ENCODE measurements at regions not wholly inside any gene's neighbourhood (a gene's known extent, or its start where the extent isn't known, plus 50 kb on each side); places are given as distances from the start of the nearest gene placed in this dataset.
"Not testable (repeated sequence)": the region's sequence is repeated elsewhere in the genome, so short reads cannot be mapped to it uniquely, and the experiment has no call there.

DNA sequence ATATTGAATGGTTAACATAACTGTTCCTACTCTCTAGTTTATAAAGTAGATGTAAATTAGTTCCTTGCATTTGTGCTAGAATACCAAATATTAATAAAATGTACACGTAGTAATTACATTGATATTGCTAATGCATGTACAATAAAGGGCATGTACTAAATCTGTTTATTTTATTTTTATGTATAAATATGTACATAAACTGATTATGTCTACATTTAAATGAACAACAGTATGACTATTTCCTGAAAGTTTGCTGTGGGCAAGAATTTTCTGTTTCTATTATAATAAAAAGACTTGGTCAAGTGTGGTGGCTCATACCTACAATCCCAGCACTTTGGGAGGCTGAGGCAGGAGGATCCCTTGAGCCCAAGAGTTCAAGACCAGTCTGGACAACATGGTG is 257.2 kb upstream of the FOXN3 start:
- no peak for DNase-seq
- 59 to 84% (median 79%) methylated on average over 1 of the region's 1 CpG for WGBS, 3 donors
- Histone ChIP-seq H3K27me3 (ENCODE audit: control insufficient read depth in 3 of 3, insufficient read depth in 3 of 3, low read length in 3 of 3) (no peaks in the 10 kb centered on the region), H3K27ac (ENCODE audit: low read depth in 1 of 3, low read length in 2 of 3) (no peak overlapping the region), H3K4me1 (ENCODE audit: control insufficient read depth in 3 of 3, insufficient read depth in 2 of 3, low read depth in 1 of 3, low read length in 2 of 3) (peaks cover 0 to 17% (median 0%) of the 10 kb centered on the region in 3 donors), H3K36me3 (ENCODE audit: control insufficient read depth in 3 of 3, insufficient read depth in 2 of 3, low read depth in 1 of 3, low read length in 3 of 3) (no peaks in the 10 kb centered on the region), H3K4me3 (ENCODE audit: low read depth in 1 of 3, low read length in 3 of 3) (no peak overlapping the region), H3K9me3 (ENCODE audit: control insufficient read depth in 2 of 2, insufficient read depth in 1 of 2, low read depth in 1 of 2, low read length in 1 of 2) (no peaks in the 10 kb centered on the region)
- no peak for FAIRE-seq

DNA sequence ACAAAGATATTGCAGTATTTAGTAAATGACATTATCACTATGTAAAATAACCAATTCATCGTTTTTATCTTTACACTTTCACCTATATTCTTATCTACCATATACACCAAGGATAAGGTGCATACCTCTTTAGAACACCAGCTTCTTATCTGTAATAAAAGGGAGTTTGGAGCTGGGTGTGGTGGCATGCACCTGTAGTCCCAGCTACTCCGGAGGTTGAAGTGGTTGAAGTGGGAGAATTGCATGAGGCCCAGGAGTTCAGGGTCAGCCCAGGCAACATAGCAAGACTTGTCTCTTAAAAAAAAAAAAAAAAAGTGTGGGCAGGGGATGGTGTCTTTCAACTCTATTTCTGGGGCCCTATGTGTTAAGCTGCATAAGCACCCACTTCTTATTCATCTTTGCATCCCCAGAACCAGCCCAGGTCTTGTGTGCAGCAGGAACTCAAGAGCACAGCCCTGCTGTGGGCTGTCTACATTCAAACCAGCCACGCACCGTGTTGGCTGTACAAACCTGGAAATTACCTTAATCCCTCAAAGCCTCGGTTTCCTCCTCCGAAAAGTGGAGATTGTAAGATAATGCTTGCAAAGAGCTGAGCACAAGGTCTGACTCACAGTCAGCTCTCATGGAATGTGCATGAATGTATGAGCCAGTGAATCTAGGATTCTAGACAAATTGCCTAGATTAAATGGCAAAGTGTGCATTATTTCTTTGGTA is 256.6 kb upstream of the FOXN3 start:
- H3K36me3 ChIP-seq (ENCODE audit: control insufficient read depth in 3 of 3, insufficient read depth in 2 of 3, low read depth in 1 of 3, low read length in 3 of 3), result no peaks in the 10 kb centered on the region
- no peaks in the 10 kb centered on the region for H3K9me3 ChIP-seq (ENCODE audit: control insufficient read depth in 2 of 2, insufficient read depth in 1 of 2, low read depth in 1 of 2, low read length in 1 of 2)
- no peak overlapping the region for H3K4me3 ChIP-seq (ENCODE audit: low read depth in 1 of 3, low read length in 3 of 3)
- H3K27me3 ChIP-seq (ENCODE audit: control insufficient read depth in 3 of 3, insufficient read depth in 3 of 3, low read length in 3 of 3), result no peaks in the 10 kb centered on the region
- 10 to 57% (median 37%) methylated on average over 6 of the region's 6 CpGs for WGBS, 3 donors
- no peak for FAIRE-seq
- peak overlapping the region; percentile 55 to 81 (median 76) for H3K27ac ChIP-seq (ENCODE audit: low read depth in 1 of 3, low read length in 2 of 3)
- peaks cover 0 to 17% (median 0%) of the 10 kb centered on the region in 3 donors for H3K4me1 ChIP-seq (ENCODE audit: control insufficient read depth in 3 of 3, insufficient read depth in 2 of 3, low read depth in 1 of 3, low read length in 2 of 3)
- peak; percentile 73 to 94 for DNase-seq

- no peaks in the 10 kb centered on the region for H3K9me3 ChIP-seq (ENCODE audit: control insufficient read depth in 2 of 2, insufficient read depth in 1 of 2, low read depth in 1 of 2, low read length in 1 of 2)
- FAIRE-seq (no peak), DNase-seq (peak; percentile 91 to 98)
- H3K4me3 ChIP-seq (ENCODE audit: low read depth in 1 of 3, low read length in 3 of 3), result peak overlapping the region in 1 of 3 donors; percentile 49
- H3K36me3 ChIP-seq (ENCODE audit: control insufficient read depth in 3 of 3, insufficient read depth in 2 of 3, low read depth in 1 of 3, low read length in 3 of 3), result no peaks in the 10 kb centered on the region
- peaks cover 0 to 17% (median 0%) of the 10 kb centered on the region in 3 donors for H3K4me1 ChIP-seq (ENCODE audit: control insufficient read depth in 3 of 3, insufficient read depth in 2 of 3, low read depth in 1 of 3, low read length in 2 of 3)
- H3K27me3 ChIP-seq (ENCODE audit: control insufficient read depth in 3 of 3, insufficient read depth in 3 of 3, low read length in 3 of 3), result no peaks in the 10 kb centered on the region
- peak overlapping the region; percentile 81 to 95 (median 93) for H3K27ac ChIP-seq (ENCODE audit: low read depth in 1 of 3, low read length in 2 of 3)
- WGBS, 3 donors, result 10 to 58% (median 40%) methylated on average over 17 of the region's 17 CpGs
Measured at GRCh38 chr14:89672636-89673511, 255.8 kb upstream of the FOXN3 start.

GRCh38 chr14:89669193-89669592 is 252.2 kb upstream of the FOXN3 start:
- WGBS, 3 donors, result 78 to 88% (median 80%) methylated on average over 11 of the region's 11 CpGs
- DNase-seq (no peak), FAIRE-seq (no peak)

GRCh38 chr14:89667983-89668382 is 250.9 kb upstream of the FOXN3 start:
- Histone ChIP-seq H3K4me3 (ENCODE audit: low read depth in 1 of 3, low read length in 3 of 3) (no peak overlapping the region), H3K27me3 (ENCODE audit: control insufficient read depth in 3 of 3, insufficient read depth in 3 of 3, low read length in 3 of 3) (no peaks in the 10 kb centered on the region), H3K9me3 (ENCODE audit: control insufficient read depth in 2 of 2, insufficient read depth in 1 of 2, low read depth in 1 of 2, low read length in 1 of 2) (peaks cover 0 to 6% of the 10 kb centered on the region in 2 donors), H3K36me3 (ENCODE audit: control insufficient read depth in 3 of 3, insufficient read depth in 2 of 3, low read depth in 1 of 3, low read length in 3 of 3) (no peaks in the 10 kb centered on the region), H3K4me1 (ENCODE audit: control insufficient read depth in 3 of 3, insufficient read depth in 2 of 3, low read depth in 1 of 3, low read length in 2 of 3) (peaks cover 0 to 12% (median 0%) of the 10 kb centered on the region in 3 donors), H3K27ac (ENCODE audit: low read depth in 1 of 3, low read length in 2 of 3) (no peak overlapping the region)
- 48 to 80% (median 74%) methylated on average over 7 of the region's 7 CpGs for WGBS, 3 donors
- DNase-seq, result no peak
- no peak for FAIRE-seq

More at GRCh38 chr14:89669193-89669592, 252.2 kb upstream of the FOXN3 start:
- peaks cover 0 to 6% of the 10 kb centered on the region in 2 donors for H3K9me3 ChIP-seq (ENCODE audit: control insufficient read depth in 2 of 2, insufficient read depth in 1 of 2, low read depth in 1 of 2, low read length in 1 of 2)
- H3K36me3 ChIP-seq (ENCODE audit: control insufficient read depth in 3 of 3, insufficient read depth in 2 of 3, low read depth in 1 of 3, low read length in 3 of 3), result no peaks in the 10 kb centered on the region
- H3K27me3 ChIP-seq (ENCODE audit: control insufficient read depth in 3 of 3, insufficient read depth in 3 of 3, low read length in 3 of 3), result no peaks in the 10 kb centered on the region
- H3K4me3 ChIP-seq (ENCODE audit: low read depth in 1 of 3, low read length in 3 of 3), result no peak overlapping the region
- H3K27ac ChIP-seq (ENCODE audit: low read depth in 1 of 3, low read length in 2 of 3), result no peak overlapping the region
- peaks cover 0 to 19% (median 0%) of the 10 kb centered on the region in 3 donors for H3K4me1 ChIP-seq (ENCODE audit: control insufficient read depth in 3 of 3, insufficient read depth in 2 of 3, low read depth in 1 of 3, low read length in 2 of 3)

DNA sequence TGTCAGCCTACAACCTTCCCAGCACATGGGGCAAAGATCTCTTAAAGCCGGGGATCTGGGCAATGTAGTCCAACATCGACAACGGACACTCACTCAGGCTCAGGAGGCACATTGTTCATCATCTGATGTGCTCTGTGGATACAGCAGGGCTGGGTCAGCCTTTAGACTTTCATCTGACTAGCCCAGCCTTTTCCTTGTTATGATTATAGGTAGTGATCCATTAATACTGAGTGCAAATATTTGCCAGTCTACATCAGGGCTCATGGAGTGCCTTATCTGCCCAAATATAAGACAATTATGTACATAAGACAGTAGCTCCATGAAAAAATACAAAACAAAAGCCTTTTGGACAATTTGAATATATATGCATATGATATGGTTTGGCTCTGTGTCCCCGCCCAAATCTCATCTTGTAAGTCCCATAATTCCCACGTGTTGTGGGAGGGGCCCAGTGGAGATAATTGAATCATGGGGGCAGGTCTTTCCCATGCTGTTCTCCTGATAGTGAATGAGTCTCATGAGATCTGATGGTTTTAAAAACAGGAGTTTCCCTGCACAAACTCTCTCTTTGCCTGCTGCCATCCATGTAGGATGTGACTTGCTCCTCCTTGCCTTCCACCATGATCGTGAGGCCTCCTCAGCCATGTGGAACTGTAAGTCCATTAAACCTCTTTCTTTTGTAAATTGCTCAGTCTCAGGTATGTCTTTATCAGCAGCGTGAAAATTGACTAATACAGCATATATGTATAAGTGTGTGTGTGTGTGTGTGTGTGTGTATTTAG is 248.5 kb upstream of the FOXN3 start:
- FAIRE-seq; H3K9me3 ChIP-seq (ENCODE audit: control insufficient read depth in 2 of 2, insufficient read depth in 1 of 2, low read depth in 1 of 2, low read length in 1 of 2); H3K36me3 ChIP-seq (ENCODE audit: control insufficient read depth in 3 of 3, insufficient read depth in 2 of 3, low read depth in 1 of 3, low read length in 3 of 3); H3K4me1 ChIP-seq (ENCODE audit: control insufficient read depth in 3 of 3, insufficient read depth in 2 of 3, low read depth in 1 of 3, low read length in 2 of 3); H3K27me3 ChIP-seq (ENCODE audit: control insufficient read depth in 3 of 3, insufficient read depth in 3 of 3, low read length in 3 of 3); H3K4me3 ChIP-seq (ENCODE audit: low read depth in 1 of 3, low read length in 3 of 3): not testable (repeated sequence)
- WGBS, 3 donors, result 52 to 79% (median 70%) methylated on average over 7 of the region's 7 CpGs
- DNase-seq, result peak; percentile 35 to 93
- H3K27ac ChIP-seq (ENCODE audit: low read depth in 1 of 3, low read length in 2 of 3), result peak overlapping the region in 2 of 3 donors; percentile 25 to 29

DNA sequence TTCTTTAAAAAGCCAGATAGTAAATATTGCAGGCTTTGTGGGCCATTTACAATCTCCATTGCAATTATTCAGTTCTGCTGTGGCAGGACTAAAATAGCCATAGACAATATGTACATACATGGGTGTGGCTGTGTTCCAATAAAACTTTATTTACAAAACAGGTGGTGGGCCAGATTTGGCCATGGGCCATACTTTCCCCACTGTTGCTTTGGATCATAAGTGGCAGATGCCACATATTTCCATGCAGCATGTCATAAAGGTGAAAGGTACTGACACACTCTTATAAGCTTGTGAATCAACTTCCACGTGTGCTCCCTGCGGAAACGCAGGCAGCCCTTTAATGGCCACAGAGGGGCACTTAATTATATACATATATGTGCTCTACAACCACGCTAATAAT is 244.4 kb upstream of the FOXN3 start:
- Histone ChIP-seq H3K36me3 (ENCODE audit: control insufficient read depth in 3 of 3, insufficient read depth in 2 of 3, low read depth in 1 of 3, low read length in 3 of 3) (no peaks in the 10 kb centered on the region), H3K9me3 (ENCODE audit: control insufficient read depth in 2 of 2, insufficient read depth in 1 of 2, low read depth in 1 of 2, low read length in 1 of 2) (peaks cover 1 to 6% of the 10 kb centered on the region in 2 donors), H3K4me1 (ENCODE audit: control insufficient read depth in 3 of 3, insufficient read depth in 2 of 3, low read depth in 1 of 3, low read length in 2 of 3) (peaks cover 2 to 9% (median 6%) of the 10 kb centered on the region in 3 donors), H3K27me3 (ENCODE audit: control insufficient read depth in 3 of 3, insufficient read depth in 3 of 3, low read length in 3 of 3) (no peaks in the 10 kb centered on the region), H3K27ac (ENCODE audit: low read depth in 1 of 3, low read length in 2 of 3) (no peak overlapping the region), H3K4me3 (ENCODE audit: low read depth in 1 of 3, low read length in 3 of 3) (no peak overlapping the region)
- 85 to 92% (median 87%) methylated on average over 4 of the region's 4 CpGs for WGBS, 3 donors
- DNase-seq (peak in 1 of 2 donors; percentile 28), FAIRE-seq (no peak)

- H3K27ac ChIP-seq (ENCODE audit: low read depth in 1 of 3, low read length in 2 of 3); H3K27me3 ChIP-seq (ENCODE audit: control insufficient read depth in 3 of 3, insufficient read depth in 3 of 3, low read length in 3 of 3); H3K4me3 ChIP-seq (ENCODE audit: low read depth in 1 of 3, low read length in 3 of 3); DNase-seq; FAIRE-seq; H3K4me1 ChIP-seq (ENCODE audit: control insufficient read depth in 3 of 3, insufficient read depth in 2 of 3, low read depth in 1 of 3, low read length in 2 of 3); H3K9me3 ChIP-seq (ENCODE audit: control insufficient read depth in 2 of 2, insufficient read depth in 1 of 2, low read depth in 1 of 2, low read length in 1 of 2); H3K36me3 ChIP-seq (ENCODE audit: control insufficient read depth in 3 of 3, insufficient read depth in 2 of 3, low read depth in 1 of 3, low read length in 3 of 3): not testable (repeated sequence)
- 84 to 95% (median 88%) methylated on average over 6 of the region's 6 CpGs for WGBS, 3 donors
Measured at GRCh38 chr14:89660625-89661233, 243.7 kb upstream of the FOXN3 start.
